Glutamatergic neuron (in vitro differentiated cells): ENCODE measurements at regions not wholly inside any gene's neighbourhood (a gene's known extent, or its start where the extent isn't known, plus 50 kb on each side); places are given as distances from the start of the nearest gene placed in this dataset.

Experiments
- DNase-seq: peaks from one replicate; pipeline ENCODE4 v3.0.0; 2022
- H3K27ac Mint-ChIP-seq: one replicate; pipeline ENCODE4 v1.8.0; 2020; ENCODE audit warnings: mild to moderate bottlenecking, mixed read lengths, inconsistent platforms; ENCODE audit not compliant: unreplicated experiment
- H3K27me3 Mint-ChIP-seq: one replicate; pipeline ENCODE4 v1.8.0; 2020; ENCODE audit warnings: mild to moderate bottlenecking, moderate library complexity, mixed read lengths, inconsistent platforms; ENCODE audit not compliant: unreplicated experiment
- H3K36me3 Mint-ChIP-seq: one replicate; pipeline ENCODE4 v1.8.0; 2020; ENCODE audit warnings: mild to moderate bottlenecking, mixed read lengths, inconsistent platforms; ENCODE audit not compliant: unreplicated experiment
- H3K4me1 Mint-ChIP-seq: one replicate; pipeline ENCODE4 v1.8.0; 2020; ENCODE audit warnings: mild to moderate bottlenecking, low read depth, mixed read lengths, inconsistent platforms; ENCODE audit not compliant: unreplicated experiment
- H3K4me3 Mint-ChIP-seq: one replicate; pipeline ENCODE4 v1.8.0; 2020; ENCODE audit warnings: mild to moderate bottlenecking, mixed read lengths, inconsistent platforms; ENCODE audit not compliant: unreplicated experiment
- H3K9me3 Mint-ChIP-seq: one replicate; pipeline ENCODE4 v1.8.0; 2020; ENCODE audit warnings: mild to moderate bottlenecking, moderate library complexity, mixed read lengths, inconsistent platforms; ENCODE audit not compliant: unreplicated experiment
- CTCF ChIP-seq: fragments of 200-600 bp; sonication (generic); IDR thresholded peaks from one replicate; pipeline ENCODE4 v1.5.0; 2021; ENCODE audit not compliant: partially characterized antibody, unreplicated experiment

GRCh38 chr4:174137698-174138097 lies 145.8 kb downstream of the FBXO8 start:
- TF ChIP-seq CTCF = no peak
- Mint-ChIP-seq H3K27ac (no peak overlapping the region), H3K27me3 (peaks cover 4% of the 10 kb centered on the region), H3K36me3 (no peaks in the 10 kb centered on the region), H3K4me3 (no peak overlapping the region), H3K9me3 (peaks cover 2% of the 10 kb centered on the region), H3K4me1 (peaks cover 19% of the 10 kb centered on the region)
- no peak for DNase-seq

GRCh38 chr4:174135936-174136406 lies 147.5 kb downstream of the FBXO8 start:
- DNase-seq = peak; percentile 31
- peaks cover 19% of the 10 kb centered on the region for H3K4me1 Mint-ChIP-seq
- H3K27me3 Mint-ChIP-seq = peaks cover 4% of the 10 kb centered on the region
- no peak for TF ChIP-seq CTCF
- peaks cover 2% of the 10 kb centered on the region for H3K9me3 Mint-ChIP-seq
- H3K36me3 Mint-ChIP-seq = no peaks in the 10 kb centered on the region
- H3K4me3 Mint-ChIP-seq = peak overlapping the region; percentile 72
- peak overlapping the region; percentile 93 for H3K27ac Mint-ChIP-seq

GRCh38 chr4:174135530-174135929 lies 147.9 kb downstream of the FBXO8 start:
- peaks cover 4% of the 10 kb centered on the region for H3K27me3 Mint-ChIP-seq
- H3K4me1 Mint-ChIP-seq = peaks cover 19% of the 10 kb centered on the region
- H3K36me3 Mint-ChIP-seq = no peaks in the 10 kb centered on the region
- peak overlapping the region; percentile 93 for H3K27ac Mint-ChIP-seq
- peak overlapping the region; percentile 72 for H3K4me3 Mint-ChIP-seq
- TF ChIP-seq CTCF = no peak
- peaks cover 2% of the 10 kb centered on the region for H3K9me3 Mint-ChIP-seq
- no peak for DNase-seq

GRCh38 chr4:174134361-174134760 lies 149.1 kb downstream of the FBXO8 start:
- Mint-ChIP-seq H3K27ac (no peak overlapping the region), H3K9me3 (peaks cover 2% of the 10 kb centered on the region)

GRCh38 chr4:174133551-174133950 lies 149.9 kb downstream of the FBXO8 start:
- no peak for TF ChIP-seq CTCF
- Mint-ChIP-seq H3K27me3 (peaks cover 4% of the 10 kb centered on the region), H3K4me1 (peaks cover 19% of the 10 kb centered on the region), H3K27ac (no peak overlapping the region), H3K36me3 (no peaks in the 10 kb centered on the region), H3K9me3 (peaks cover 2% of the 10 kb centered on the region), H3K4me3 (no peak overlapping the region)
- no peak for DNase-seq

More at GRCh38 chr4:174134361-174134760, 149.1 kb downstream of the FBXO8 start:
- H3K4me3 Mint-ChIP-seq = no peak overlapping the region
- DNase-seq = no peak
- peaks cover 19% of the 10 kb centered on the region for H3K4me1 Mint-ChIP-seq
- H3K27me3 Mint-ChIP-seq = peaks cover 4% of the 10 kb centered on the region
- no peaks in the 10 kb centered on the region for H3K36me3 Mint-ChIP-seq
- TF ChIP-seq CTCF = no peak
